ENCODE measurements at regions not wholly inside any gene's neighbourhood (a gene's known extent, or its start where the extent isn't known, plus 50 kb on each side); places are given as distances from the start of the nearest gene placed in this dataset.

DNA sequence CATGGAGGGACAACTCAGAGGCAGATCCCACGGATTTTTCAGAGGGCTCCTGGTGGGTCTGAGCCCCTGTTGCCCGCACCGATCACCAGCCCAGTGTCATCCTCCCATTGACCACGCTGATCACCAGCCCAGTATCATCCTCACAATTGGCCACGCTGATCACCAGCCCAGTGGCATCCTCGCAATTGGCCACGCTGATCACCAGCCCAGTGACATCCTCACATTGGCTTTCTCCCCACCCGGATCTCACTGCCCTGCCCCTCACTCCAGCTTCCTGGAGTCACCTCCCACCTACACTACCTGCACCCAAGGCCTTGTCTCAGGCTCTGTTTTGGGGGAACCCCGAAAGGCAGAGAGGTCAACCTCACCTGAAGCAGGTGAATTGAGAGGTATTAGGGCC, 358.2 kb upstream of the TNRC6C start:
- Histone ChIP-seq H4K20me1 (replicated peaks in 1 of 2; ENCODE audit: control insufficient read depth in 1 of 2, insufficient read depth in 2 of 2, low read length in 2 of 2) (no peaks in the 10 kb centered on the region), H3K79me1 (ENCODE audit: low read depth, low read length) (no peaks in the 10 kb centered on the region), H2BK12ac (ENCODE audit: low read depth, low read length) (no peak overlapping the region), H2AFZ (ENCODE audit: low read length) (no peak overlapping the region), H4K91ac (replicated peaks; ENCODE audit: insufficient read length, low read length) (no peak overlapping the region), H4K8ac (ENCODE audit: extremely low read depth, insufficient read depth, low read length) (no peak overlapping the region), H3K4me2 (ENCODE audit: insufficient read depth in 1 of 2, low read depth in 2 of 2, low read length in 2 of 2) (no peak overlapping the region), H3K79me2 (ENCODE audit: control insufficient read depth in 1 of 2, insufficient read depth in 2 of 2, low read length in 2 of 2) (no peaks in the 10 kb centered on the region), H2BK5ac (ENCODE audit: low read depth, low read length) (no peak overlapping the region), H2BK120ac (replicated peaks; ENCODE audit: low read depth, low read length) (no peak overlapping the region), H3K23me2 (ENCODE audit: low read depth, low read length) (no peaks in the 10 kb centered on the region), H3K4me3 (ENCODE audit: extremely low read depth in 1 of 4, insufficient read depth in 2 of 4, low read depth in 3 of 4, low read length in 4 of 4) (no peak overlapping the region), H3K36me3 (ENCODE audit: control insufficient read depth in 2 of 4, insufficient read depth in 4 of 4, low read length in 3 of 4) (no peaks in the 10 kb centered on the region), H2BK20ac (ENCODE audit: low read length) (no peak overlapping the region), H3K56ac (replicated peaks; ENCODE audit: insufficient read length, low read depth, low read length) (no peak overlapping the region), H3K27ac (ENCODE audit: low read depth, low read length) (no peak overlapping the region), H2AK5ac (ENCODE audit: low read depth, low read length) (no peak overlapping the region), H3K23ac (ENCODE audit: insufficient read length) (no peak overlapping the region), H4K5ac (ENCODE audit: insufficient read length, low read depth, low read length) (no peak overlapping the region), H3K14ac (ENCODE audit: insufficient read length) (no peak overlapping the region), H2BK15ac (ENCODE audit: low read length) (no peak overlapping the region), H3K9me3 (ENCODE audit: insufficient read depth in 2 of 2, low read depth in 1 of 2, low read length in 1 of 2) (no peaks in the 10 kb centered on the region), H3K4ac (replicated peaks; ENCODE audit: insufficient read length, low read depth, low read length) (no peak overlapping the region), H3K4me1 (replicated peaks in 1 of 4; ENCODE audit: control insufficient read depth in 3 of 4, insufficient read depth in 4 of 4, low read length in 3 of 4) (no peaks in the 10 kb centered on the region; a peak in 1 of 7 replicates), H3K9ac (replicated peaks in 1 of 4; ENCODE audit: extremely low read depth in 1 of 4, low read depth in 3 of 4, low read length in 3 of 4) (no peak overlapping the region), H3K27me3 (replicated peaks in 1 of 4; ENCODE audit: control insufficient read depth in 3 of 4, extremely low read depth in 1 of 4, insufficient read depth in 3 of 4, low read length in 3 of 4) (no peaks in the 10 kb centered on the region; a peak in 2 of 7 replicates), H3K18ac (ENCODE audit: extremely low read depth, low read length) (no peak overlapping the region)
- no peak for FAIRE-seq
- TF ChIP-seq JUND (IDR thresholded peaks at IDR 0.05; ENCODE audit: low read length) (no peak), BCL11A (IDR thresholded peaks at IDR 0.05; ENCODE audit: low read depth in 2 of 2, low read length in 2 of 2) (no peak), SIN3A (conservative IDR thresholded peaks at IDR 0.05 in 1 of 2, IDR thresholded peaks at IDR 0.05 in 1 of 2; ENCODE audit: low read depth in 1 of 2, low read length in 2 of 2) (no peak), YY1 (IDR thresholded peaks at IDR 0.05; ENCODE audit: low read depth, low read length) (no peak), CREB1 (IDR thresholded peaks at IDR 0.05) (no peak), GABPA (IDR thresholded peaks at IDR 0.05; ENCODE audit: borderline replicate concordance, insufficient read depth, low read length) (no peak), CBX5 (IDR thresholded peaks at IDR 0.05; ENCODE audit: low read depth, low read length) (no peak), TAF1 (IDR thresholded peaks at IDR 0.05; ENCODE audit: low read depth, low read length) (no peak)
- no peak for DNase-seq (ENCODE audit: low read depth in 1 of 2, low spot score in 2 of 2)
- POLR2A ChIA-PET (ENCODE audit: partially characterized antibody), result interaction anchor here (1.1 kb wide), 1 partner anchor 9 kb away, joined by 3 read pairs; no protein-coding TSS in a partner anchor
- CTCF ChIA-PET (ENCODE audit: partially characterized antibody), result interaction anchor here (1.1 to 1.5 kb wide), 5 partner anchors 56 to 413 kb away, joined by 3 to 7 read pairs (median 3); no protein-coding TSS in a partner anchor
- 94% methylated on average over 9 of the region's 9 CpGs; no CpG with 5 or more reads in 1 of the 2 experiments for WGBS, 2 experiments (ENCODE audit: extremely low coverage in 1 of 2, insufficient coverage in 1 of 2, insufficient read length in 1 of 2, insufficient replicate concordance in 2 of 2, low coverage in 1 of 2, low lambda C conversion rate in 2 of 2, missing lambda C conversion rate in 1 of 2)
